ENCODE measurements at regions not wholly inside any gene's neighbourhood (a gene's known extent, or its start where the extent isn't known, plus 50 kb on each side); places are given as distances from the start of the nearest gene placed in this dataset.

GRCh38 chr4:111798840-111799239 is 346.4 kb upstream of the FAM241A start (continued):
- TF ChIP-seq CHD7 (IDR thresholded peaks at IDR 0.05; ENCODE audit: insufficient replicate concordance, low read length) = no peak
